NOMO-1 treated with dmso at 0.1 percent for 144 hours (cell line): ENCODE measurements at regions not wholly inside any gene's neighbourhood (a gene's known extent, or its start where the extent isn't known, plus 50 kb on each side); places are given as distances from the start of the nearest gene placed in this dataset.
"Not testable (repeated sequence)": the region's sequence is repeated elsewhere in the genome, so short reads cannot be mapped to it uniquely, and the experiment has no call there.

Experiments
- DNase-seq: peaks from one replicate; lab custom pipeline; 2025; ENCODE audit not compliant: unreplicated experiment; lab: John Stamatoyannopoulos, UW

DNA sequence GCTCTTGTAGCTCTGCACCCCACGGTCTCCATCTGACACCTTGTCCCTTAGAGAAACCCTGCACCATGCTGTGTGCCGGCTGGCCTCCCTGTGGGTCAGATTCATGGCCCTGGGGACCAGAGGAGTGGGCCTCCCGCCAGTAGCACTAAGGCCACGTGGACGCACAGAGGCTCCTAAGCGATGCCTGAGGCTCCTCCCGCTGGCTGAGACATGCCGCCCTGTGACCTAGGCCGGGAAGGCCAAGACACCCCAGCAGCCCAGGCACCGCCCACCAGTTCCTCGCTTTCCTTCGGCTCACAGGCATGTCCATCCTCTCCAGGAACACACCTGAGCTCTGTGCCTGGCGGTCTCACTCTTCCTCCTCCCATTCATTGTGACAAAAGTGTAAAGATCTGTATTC lies 311.0 kb downstream of the THBS2 start:
- DNase-seq: no peak

DNA sequence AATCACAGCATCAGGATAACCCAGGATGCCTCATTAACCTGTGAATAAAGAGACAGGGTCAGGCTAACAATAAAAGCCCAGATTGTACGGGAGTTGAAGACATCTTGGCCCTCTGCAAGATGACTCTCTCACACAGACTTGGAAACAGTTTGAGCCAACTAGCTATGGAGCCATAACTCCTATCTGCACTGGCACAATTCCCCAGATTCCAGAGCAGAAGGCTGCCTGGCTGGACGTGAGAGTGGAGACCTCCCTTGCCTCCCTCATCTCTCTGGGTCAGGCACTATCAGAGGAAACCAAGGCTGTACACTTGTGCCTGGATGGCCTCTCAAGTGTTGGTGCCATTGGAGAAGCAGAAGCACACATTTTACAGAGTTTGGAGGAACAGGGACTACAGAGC lies 312.6 kb downstream of the THBS2 start:
- no peak for DNase-seq

DNA sequence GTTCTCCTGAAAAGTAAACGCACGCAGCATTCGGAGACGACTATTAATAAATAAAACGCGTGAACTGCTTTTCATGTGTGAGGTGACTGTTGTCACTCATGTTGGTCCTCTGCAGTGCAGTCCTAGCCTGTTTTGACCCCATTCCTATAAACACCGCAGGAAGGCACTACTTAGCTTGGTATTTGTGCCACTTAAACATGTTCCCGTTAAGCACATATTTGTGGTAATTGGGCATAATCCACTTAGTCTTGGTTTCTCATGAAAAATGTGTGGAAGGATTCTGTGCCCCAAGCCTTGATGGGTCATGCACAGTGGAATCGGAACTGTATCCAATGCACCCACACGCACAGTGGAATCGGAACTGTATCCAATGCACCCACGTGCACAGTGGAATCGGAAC lies 313.9 kb downstream of the THBS2 start:
- no peak for DNase-seq

DNA sequence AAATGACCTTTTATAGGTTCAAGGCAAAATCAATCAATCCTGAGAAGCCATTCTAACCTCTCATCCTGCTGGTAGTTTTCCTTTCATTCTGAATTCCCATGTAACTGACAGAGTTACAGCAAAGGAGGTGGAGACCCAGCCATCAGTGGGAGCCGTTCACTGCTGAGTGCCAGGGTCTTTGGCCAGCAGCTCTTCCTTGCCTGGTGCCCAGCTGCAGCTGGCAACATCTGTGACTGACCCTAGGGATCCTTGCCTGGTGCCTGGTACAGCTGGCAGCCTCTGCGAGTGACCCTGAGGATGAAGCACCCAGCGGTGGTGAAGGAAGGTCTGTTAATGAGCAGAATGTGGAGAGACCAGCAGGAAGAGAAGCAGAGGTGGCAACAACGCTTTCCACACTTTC lies 314.6 kb downstream of the THBS2 start:
- no peak for DNase-seq

DNA sequence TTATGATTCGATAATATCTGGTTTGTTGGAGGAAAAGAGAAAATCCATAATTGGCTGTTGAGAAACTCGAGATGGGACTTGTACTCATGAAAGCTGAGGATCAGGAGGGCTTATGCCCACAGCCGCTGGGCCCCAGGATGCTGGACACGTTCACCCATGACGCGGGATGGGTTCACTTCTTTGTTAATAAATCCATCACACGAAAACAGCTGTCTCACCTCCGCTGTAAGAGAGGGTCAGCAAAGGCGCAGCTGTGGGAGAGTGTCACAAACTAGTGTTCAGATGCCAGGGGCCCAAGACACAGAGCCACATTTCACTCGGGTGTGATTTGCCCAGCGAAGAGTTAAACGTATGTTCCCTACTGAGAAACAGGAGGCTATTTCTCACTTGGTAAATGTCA lies 315.1 kb downstream of the THBS2 start:
- DNase-seq: no peak

DNA sequence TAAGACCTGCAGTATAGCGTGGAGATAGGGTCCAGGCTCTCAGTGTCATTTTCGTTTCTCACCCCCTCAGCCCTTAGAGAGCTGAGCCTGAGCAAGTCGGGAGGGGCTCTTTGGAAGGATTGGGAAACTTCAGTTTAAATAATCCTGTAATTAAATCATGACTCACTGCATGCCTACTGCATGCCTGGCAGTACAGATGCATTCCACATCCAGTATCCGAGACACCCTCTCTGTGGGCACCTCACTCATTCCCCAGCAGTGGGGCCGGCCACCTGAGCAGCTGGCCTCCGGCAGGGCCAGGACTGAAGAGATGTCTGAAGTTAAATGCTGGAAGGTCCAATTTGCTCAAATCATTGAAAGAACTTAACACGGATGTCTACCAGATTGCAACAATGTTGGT lies 316.6 kb downstream of the THBS2 start:
- DNase-seq: no peak

DNA sequence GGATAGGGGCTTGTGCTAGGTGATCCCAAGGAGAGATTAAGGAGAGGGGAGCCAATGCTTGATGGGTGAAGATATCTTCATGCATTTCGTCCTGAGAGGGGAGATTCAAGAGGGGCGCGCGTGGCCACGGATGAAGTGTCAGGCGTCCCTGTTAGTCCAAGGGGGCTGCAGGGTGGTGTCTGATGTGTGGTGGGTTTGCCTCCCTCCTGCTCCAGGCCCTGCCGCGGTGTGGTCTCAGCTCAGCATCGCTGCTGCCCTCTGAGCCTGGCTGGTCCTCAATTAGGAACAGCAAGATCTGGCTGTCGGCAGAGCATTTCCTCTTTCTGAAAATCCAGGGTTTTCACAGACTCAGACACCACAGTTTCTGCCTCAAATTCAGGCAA lies 318.0 kb downstream of the THBS2 start:
- DNase-seq: no peak

DNA sequence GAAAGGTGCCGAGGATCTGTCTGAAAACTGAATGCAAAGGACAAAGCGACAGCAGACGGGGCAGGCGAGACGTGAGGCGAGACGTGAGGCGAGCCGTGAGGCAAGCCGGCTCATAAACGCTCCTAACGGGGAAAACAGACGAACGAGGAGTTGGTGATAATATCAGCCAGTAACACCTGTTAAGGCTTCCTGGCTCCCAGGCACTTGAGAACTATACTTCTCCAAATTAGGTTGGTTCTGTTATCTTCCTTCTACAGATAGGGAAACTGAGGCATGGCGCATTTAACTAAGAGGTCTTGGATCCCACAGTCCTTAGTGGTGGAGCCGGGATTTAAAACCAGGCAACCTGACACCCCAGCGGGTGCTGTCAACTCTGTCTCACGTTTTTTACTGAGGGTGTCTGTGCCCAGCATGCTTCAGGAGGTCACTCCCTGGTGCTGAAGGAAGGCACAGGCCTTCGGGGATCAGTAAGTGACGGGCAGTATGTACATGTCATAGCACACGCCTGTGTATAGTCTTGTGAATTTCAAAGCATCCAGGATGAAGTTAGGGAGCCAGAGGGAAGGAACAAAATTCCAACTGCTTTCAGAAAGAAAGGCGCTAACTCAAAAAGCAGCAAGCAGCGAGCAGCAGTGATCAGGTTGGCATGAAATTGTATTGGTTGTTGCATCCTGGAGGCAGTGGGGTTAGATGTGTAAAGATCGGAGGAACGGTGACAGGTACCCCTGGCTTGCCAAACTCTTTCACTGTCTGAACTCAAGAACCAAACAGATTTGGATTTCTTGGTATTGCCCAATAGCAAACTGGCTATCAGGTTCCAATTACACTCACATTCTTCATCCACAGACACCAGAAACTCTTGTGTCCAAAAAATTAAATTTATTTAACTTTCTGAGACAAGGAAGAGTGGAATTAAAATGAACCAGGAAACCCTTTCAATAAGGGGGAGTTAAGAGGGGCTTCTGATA lies 318.7 kb downstream of the THBS2 start:
- DNase-seq: no peak

DNA sequence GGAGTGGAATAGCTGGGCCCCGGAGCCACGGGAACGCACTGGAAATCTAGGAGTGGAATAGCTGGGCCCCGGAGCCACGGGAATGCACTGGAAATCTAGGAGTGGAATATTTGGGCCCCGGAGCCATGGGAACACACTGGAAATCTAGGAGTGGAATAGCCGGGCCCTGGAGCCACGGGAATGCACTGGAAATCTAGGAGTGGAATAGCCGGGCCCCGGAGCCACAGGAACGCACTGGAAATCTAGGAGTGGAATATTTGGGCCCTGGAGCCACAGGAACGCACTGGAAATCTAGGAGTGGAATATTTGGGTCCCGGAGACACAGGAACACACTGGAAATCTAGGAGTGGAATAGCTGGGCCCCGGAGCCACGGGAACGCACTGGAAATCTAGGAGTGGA lies 321.5 kb downstream of the THBS2 start:
- DNase-seq: not testable (repeated sequence)

DNA sequence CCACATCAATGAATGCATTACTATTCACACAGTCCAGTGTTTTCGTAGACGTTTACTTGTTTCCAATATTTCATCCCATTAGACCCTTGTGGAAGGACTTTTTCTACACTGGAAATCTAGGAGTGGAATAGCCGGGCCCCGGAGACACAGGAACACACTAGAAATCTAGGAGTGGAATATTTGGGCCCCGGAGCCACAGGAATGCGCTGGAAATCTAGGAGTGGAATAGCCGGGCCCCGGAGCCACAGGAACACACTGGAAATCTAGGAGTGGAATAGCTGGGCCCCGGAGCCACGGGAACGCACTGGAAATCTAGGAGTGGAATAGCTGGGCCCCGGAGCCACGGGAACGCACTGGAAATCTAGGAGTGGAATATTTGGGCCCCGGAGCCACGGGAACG lies 322.6 kb downstream of the THBS2 start:
- DNase-seq: not testable (repeated sequence)

DNA sequence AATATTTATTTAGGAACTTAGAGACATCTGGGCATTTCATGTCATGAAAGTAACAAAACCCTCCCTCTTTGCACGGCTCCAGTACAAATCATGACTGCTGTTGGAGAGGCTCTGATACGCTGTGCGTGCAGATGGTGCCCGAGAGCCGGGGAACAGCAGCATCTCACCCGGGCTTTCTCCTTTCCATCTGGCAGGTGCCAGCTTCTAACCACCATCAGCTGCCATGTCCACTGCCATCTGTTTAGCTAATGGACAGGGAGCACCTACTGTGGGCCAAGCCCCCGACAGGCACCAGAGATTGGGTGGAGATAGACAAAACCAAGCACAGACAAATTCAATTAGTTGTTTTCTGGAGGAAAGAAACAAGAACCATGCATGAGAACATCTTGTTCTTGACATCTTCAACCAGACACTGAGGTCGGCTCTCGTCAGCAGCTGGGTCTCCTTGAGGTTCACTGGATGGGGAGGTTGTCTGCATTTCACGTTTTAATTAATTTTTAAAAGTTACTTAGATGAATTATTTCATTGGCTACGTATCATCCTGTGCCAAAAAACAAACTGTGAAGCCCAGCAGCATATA lies 323.7 kb downstream of the THBS2 start:
- DNase-seq: no peak

DNA sequence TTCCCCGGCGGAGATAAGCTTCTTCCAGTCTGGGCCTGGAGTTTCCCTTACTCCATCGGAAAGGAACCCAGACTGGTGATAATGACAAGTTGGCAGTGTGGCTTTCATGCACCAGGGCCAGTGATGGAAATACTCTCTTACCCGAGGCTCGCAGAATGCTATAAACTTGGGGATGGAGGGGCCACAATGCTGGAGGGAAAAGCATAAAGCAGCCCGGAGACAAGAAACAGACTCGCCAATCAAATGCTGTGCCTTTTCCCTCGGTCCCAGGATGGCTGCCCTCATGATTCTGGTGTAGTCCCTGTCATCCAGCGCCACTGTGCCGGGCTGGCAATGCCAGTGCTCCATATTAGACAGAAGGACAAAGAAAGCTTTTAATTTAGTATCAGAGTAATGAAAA lies 325.6 kb downstream of the THBS2 start:
- no peak for DNase-seq

DNA sequence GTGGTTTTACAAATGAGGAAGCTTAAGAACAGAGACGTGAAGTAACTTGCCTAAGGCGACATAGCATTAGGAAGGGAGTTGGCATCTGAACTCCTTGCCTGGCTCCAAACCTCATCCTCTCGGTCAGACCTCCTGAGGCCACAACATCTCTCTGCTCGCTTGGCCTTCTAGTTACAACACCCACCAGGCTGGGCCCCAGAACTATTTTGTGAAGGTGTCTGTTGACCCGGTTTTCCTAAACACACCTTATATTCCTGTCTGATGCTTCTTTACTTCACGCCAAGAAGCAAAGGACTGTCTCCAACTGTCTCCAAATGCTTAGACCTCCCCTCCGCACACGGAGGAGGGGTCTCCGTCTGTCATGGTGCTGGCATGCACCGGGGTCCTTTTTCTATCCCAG lies 326.6 kb downstream of the THBS2 start:
- no peak for DNase-seq

DNA sequence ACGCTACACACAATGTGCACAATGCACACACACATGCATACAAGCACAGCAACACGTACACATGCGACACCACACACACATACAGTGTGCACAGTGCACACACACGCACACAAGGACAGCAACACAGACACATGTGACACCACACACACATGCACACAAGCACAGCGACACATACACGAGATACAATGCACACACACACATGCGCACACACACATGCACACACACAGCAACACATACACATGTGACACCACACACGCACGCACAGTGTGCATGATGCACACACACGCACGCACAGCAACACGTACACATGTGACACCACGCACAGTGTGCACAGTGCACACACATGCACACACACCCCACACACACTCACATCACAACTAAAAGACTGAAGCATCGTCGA lies 327.3 kb downstream of the THBS2 start:
- DNase-seq: no peak

DNA sequence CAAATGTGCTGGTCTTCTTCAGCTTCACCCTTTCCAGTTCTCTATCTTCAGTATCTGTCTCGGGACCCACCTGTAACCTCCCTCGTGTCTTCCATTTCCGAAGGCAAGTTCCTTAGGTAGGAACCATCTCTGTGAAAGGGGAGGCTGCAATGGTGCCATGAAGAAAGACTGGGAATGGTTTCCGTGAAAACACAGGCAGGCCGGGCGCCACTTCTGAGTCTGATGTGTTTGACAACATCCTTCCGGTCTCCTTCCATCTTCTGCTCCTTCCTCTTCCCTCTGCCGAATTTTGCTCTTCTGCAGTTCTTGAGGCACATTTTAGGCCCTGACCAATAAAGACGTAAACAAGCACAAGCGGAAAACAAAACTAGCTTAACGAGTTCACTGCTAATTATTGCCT lies 328.0 kb downstream of the THBS2 start:
- no peak for DNase-seq

DNA sequence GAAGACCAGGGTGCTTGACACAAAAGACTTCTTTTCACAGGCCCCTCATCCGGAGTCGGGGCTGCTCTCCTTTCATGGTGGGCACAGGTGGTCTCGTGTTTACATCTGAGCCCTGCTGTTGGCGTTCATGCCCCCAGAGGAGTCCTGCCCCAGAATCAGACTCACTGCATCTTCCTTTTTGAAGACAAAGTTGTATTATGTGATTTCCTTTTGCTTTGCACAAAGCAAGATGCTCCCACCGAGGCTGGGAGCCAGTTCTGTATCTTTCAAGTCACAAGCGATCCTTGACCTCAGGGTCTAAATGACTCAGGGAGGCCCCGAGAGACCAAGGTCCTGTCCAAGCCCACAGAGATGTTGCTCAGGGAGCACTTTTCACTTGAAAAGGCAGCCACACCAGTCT lies 330.5 kb downstream of the THBS2 start:
- no peak for DNase-seq

DNA sequence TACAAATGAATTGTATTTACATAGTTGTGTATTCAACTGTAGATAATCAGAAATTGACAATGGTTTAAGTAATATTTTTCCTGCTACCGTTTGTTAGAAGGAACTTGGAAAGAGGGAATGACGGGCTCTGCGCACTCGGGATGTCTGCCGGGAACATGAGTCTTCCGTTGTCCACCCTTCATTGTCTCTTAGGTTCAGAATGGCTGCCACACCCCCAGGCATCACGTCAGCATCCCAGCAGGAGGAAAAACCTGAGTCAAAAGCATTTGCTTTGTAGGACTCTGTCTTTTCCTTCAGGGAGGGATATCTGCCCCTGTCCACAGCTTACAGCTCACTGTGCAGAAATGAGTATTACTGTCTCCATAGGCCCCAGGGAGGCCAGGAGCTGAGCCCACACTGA lies 331.2 kb downstream of the THBS2 start:
- DNase-seq: no peak

DNA sequence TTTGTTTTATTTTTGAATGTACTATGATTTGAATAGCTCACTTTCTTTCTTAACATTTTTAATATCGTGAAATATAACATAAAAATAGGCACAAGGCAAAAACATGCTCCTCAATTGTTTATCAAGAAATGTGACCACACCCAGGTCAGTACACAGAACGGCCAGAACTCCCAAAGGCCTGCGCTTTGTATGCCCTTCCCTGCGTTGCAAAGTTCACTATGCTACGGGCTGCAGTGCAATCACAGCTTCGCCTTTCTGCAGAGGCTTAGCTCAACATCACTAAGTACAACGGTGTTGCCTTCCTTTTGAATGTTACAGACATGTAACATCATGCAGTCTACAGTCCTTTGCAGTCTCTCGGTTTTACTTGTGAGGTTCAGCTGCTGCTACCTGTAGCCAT lies 333.4 kb downstream of the THBS2 start:
- DNase-seq: no peak

DNA sequence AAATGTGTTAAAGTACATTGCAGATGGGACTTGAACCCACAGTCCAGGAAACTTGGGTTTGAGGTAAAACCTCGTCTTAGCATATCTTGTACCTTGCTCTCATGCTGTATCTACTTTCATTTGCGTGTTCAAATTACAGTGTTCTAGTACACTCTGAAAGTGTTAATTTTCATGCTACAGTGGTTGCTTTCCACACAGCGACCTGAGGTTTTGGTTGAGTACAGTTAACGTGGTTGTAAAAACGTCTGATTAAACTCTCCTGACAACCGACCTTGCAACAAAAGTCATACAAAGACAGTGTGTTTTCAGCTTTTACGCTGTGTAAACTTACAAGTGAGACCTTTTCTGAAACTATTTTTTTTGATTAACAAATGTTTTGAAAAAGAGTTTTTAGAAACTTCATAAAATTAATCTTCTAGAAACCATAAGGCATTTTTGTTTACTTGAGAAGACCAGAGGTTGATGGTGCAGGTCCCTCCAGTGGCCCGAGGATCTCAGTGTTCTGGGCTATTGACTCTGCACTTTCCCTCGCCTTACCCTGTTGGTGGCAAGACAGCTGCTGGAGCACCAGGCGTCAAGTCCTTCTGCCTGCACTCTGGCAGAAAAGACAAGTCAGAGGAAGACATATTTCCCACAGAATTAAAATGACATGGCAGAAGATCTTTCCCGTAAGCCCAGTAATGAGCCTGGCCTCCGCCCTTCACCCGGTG lies 334.0 kb downstream of the THBS2 start:
- DNase-seq: no peak

DNA sequence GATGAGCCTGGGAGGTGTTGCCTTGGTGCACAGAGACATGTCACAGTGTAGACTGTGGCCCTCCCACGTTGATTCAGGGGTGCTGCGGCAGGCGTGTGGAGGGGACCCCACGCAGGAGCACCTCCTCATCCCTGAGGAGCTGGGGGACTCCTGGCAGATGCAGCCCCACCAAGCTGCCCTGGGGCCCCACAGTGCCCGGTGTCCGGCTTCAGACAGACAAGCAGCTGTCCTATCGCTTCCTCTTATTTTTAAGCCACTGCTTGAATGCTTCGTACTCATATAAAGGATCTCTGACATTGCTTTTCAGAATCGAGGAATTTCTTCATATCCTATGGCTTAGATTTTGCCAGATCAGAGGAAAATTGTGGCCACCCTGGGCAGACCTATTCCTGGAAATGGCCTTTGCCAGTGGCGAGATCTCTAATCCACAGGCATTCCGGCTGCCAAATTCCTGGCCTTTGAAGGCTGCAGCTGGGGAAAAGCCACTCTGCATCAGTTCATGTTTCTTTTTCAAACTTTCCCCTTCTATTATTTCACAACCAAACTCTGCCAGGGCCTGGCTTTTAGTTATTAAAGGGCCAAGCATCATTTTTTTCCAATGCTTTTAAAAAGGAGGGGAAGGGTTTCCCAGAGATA lies 337.0 kb downstream of the THBS2 start:
- DNase-seq: no peak

DNA sequence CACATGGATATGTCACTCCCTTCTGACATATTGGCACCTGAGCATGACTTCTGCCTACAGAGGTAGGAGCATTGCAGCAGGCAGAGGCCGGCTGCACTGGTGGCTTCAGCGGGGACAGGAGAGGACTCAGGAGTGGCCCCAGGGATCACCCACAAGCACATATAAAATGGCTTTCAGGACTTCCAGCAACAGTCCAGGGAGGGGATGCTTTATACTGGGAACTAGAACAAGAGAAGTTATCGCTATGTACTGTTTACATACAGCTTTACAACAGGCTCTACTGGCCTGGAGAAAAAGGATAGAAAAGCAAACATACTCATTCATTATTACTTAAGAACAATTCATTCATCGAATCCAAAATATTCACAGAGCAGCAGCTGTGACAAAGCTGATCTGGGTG lies 337.8 kb downstream of the THBS2 start:
- no peak for DNase-seq

DNA sequence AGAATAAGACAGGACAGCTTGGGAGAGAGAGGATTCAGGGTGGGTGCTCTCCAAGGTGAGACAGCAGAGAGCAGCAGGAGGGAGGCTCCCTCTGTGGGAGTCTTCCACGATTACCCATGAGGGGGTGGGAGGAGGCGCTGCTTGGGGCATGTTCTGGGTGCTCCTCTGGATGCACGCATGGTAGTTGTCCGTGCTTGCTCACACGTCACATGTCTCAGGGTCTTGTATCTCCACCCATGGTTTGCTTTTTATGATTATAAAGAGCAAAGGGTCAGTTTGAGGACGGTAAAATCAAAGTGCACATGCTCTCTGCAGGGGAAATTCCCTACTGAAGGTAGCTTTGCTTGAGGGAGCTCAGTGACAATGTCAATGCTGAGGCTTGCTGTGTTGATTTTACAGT lies 338.4 kb downstream of the THBS2 start:
- DNase-seq: no peak
